Activated naive CD4-positive, alpha-beta T cell treated with anti-CD3 and anti-CD28 coated beads, Interleukin-2, amount 50 U/mL, for 72 hours (primary cell): ENCODE measurements at regions not wholly inside any gene's neighbourhood (a gene's known extent, or its start where the extent isn't known, plus 50 kb on each side); places are given as distances from the start of the nearest gene placed in this dataset.
"Not testable (repeated sequence)": the region's sequence is repeated elsewhere in the genome, so short reads cannot be mapped to it uniquely, and the experiment has no call there.

Experiments
- ATAC-seq, 2 donors: fragments of 150-1000 bp; cut with Tn5 transposase; 2 replicates each; pipeline ENCODE4 v1.10.0; 2021; ENCODE audit warnings: mild to moderate bottlenecking in 2 of 2, moderate library complexity in 2 of 2
- DNase-seq, 2 donors: peaks; one replicate each; pipeline ENCODE4 v3.0.0; 2021 to 2022; ENCODE audit warnings: low spot score in 2 of 2
- H3K27ac Mint-ChIP-seq, 2 donors: one replicate each; pipeline ENCODE4 v1.8.0; 2022; ENCODE audit warnings: mild to moderate bottlenecking in 2 of 2, mixed read lengths in 2 of 2
- H3K36me3 Mint-ChIP-seq, 2 donors: one replicate each; pipeline ENCODE4 v1.8.0; 2022; ENCODE audit warnings: mixed read lengths in 2 of 2
- H3K9me3 Mint-ChIP-seq, 2 donors: one replicate each; pipeline ENCODE4 v1.8.0; 2022; ENCODE audit warnings: mixed read lengths in 2 of 2

GRCh38 chr4:132062611-132063239 lies 1086.4 kb upstream of the PCDH10 start:
- ATAC-seq (no peak), DNase-seq (no peak)
- peaks cover 8 to 13% of the 10 kb centered on the region in 2 donors for H3K9me3 Mint-ChIP-seq
- no peak overlapping the region for H3K27ac Mint-ChIP-seq
- H3K36me3 Mint-ChIP-seq, result no peaks in the 10 kb centered on the region

DNA sequence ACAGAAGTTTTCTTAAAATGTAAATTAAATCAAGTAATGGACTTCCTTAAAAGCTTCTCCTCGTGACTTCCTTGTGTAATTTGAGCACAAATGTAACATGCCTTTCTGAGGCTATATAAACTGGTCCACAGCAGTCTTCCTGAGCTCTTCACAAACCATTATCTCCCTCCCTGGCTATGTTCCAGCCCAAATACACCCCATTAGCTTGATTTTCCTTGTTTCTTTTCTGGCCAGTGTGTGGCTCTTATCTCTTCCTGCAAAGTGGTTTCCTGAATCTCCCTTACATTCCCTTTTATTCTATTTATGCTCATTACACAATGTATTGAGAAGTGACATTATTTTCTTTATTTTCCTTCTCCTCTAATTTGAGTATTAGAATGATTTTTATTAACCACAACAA lies 1085.3 kb upstream of the PCDH10 start:
- no peak for ATAC-seq
- H3K36me3 Mint-ChIP-seq, result no peaks in the 10 kb centered on the region
- DNase-seq, result no peak
- H3K27ac Mint-ChIP-seq, result no peak overlapping the region
- H3K9me3 Mint-ChIP-seq, result peaks cover 5 to 9% of the 10 kb centered on the region in 2 donors

- Mint-ChIP-seq H3K36me3 (no peaks in the 10 kb centered on the region), H3K27ac (no peak overlapping the region), H3K9me3 (peaks cover 0 to 5% of the 10 kb centered on the region in 2 donors)
- DNase-seq (no peak), ATAC-seq (no peak)
Observed at GRCh38 chr4:132065940-132066495, 1083.1 kb upstream of the PCDH10 start.

DNA sequence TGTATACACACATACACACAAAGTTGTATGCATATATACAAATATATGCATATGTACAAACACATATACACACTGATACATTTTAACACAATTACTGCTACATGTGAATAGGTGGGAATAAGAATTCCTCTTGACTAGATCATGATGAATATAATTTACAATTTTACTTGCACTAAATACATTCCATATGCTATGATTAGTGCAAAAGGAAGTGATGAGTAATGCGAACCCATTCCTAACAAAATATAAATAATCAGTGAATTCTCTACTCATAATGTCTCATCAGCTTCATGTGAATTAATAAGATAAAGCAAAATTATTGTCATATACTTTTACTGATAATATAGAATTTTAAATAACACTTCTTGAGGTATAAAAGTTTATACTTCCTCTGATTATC lies 1077.3 kb upstream of the PCDH10 start:
- no peak for ATAC-seq
- no peaks in the 10 kb centered on the region for H3K36me3 Mint-ChIP-seq

DNA sequence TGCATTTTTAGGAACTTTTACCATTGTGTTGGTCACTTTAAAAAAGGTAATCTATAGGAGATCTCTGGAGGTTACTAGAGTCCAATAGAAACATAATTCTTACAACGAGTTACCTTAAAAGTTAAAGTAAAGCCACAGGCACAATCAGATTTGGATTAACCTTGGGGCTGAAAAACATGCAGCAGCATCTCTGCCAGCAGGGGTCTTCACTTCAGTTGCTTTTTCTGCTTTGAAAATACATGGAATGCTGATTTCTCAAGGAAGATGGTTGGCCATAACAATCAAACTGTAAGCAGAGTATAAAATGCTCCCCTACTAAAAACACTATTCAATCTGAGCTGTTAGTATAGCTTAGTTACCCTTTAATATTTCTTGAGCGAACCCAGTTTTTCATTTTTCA lies 1072.3 kb upstream of the PCDH10 start:
- ATAC-seq, result no peak
- no peaks in the 10 kb centered on the region for H3K36me3 Mint-ChIP-seq
- no peak overlapping the region for H3K27ac Mint-ChIP-seq

More for the DNA sequence above, 1077.3 kb upstream of the PCDH10 start:
- no peak overlapping the region for H3K27ac Mint-ChIP-seq
- no peak for DNase-seq
- no peaks in the 10 kb centered on the region for H3K9me3 Mint-ChIP-seq

GRCh38 chr4:132085105-132085504 lies 1064.0 kb upstream of the PCDH10 start:
- H3K36me3 Mint-ChIP-seq, result peaks cover 0 to 5% of the 10 kb centered on the region in 2 donors
- ATAC-seq (no peak), DNase-seq (no peak)
- H3K9me3 Mint-ChIP-seq, result peaks cover 15 to 20% of the 10 kb centered on the region in 2 donors
- no peak overlapping the region for H3K27ac Mint-ChIP-seq

More for the DNA sequence above, 1072.3 kb upstream of the PCDH10 start:
- DNase-seq, result no peak
- peaks cover 2 to 6% of the 10 kb centered on the region in 2 donors for H3K9me3 Mint-ChIP-seq

DNA sequence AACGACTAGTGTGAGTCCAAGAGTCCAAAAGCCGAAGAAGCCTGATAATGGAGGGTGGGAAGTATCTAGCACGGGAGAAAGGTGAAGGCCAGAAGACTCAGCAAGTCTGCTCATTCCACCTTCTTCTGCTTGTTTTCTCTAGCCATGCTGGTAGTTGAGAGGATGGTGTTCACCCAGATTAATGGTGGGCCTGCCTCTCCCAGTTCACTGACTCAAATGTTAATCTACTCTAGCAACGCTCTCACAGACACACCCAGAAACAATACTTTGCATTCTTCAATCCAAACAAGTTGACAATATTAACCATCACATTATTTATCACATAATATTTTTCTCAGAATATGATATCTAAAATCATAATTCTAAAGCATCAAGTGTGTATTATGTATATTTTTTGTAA lies 1055.1 kb upstream of the PCDH10 start:
- no peak overlapping the region for H3K27ac Mint-ChIP-seq
- peaks cover 0 to 6% of the 10 kb centered on the region in 2 donors for H3K9me3 Mint-ChIP-seq
- H3K36me3 Mint-ChIP-seq, result no peaks in the 10 kb centered on the region
- DNase-seq, result no peak
- no peak for ATAC-seq

DNA sequence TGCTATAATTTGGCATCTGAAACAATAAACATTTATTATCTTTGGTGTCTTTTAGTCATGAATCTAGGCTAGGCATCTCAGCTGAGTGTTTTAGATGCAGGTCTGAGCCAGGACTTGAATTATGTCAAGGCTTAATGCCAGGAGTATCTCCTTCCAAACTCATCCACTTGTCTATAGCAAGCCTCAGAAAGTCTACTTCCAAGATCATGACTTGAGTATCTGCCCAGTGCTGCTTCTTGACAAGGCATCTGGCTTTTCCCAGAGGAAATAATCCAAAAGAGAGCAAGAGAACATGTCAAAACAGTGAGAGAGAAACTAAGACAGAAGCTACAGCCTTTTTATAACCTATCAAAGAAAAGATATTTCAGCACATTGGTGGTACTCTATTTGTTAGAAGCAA lies 1052.1 kb upstream of the PCDH10 start:
- no peaks in the 10 kb centered on the region for H3K36me3 Mint-ChIP-seq
- H3K9me3 Mint-ChIP-seq, result peaks cover 0 to 15% of the 10 kb centered on the region in 2 donors
- no peak overlapping the region for H3K27ac Mint-ChIP-seq
- no peak for DNase-seq
- ATAC-seq, result no peak

GRCh38 chr4:132101526-132101925 lies 1047.6 kb upstream of the PCDH10 start:
- no peak for ATAC-seq

GRCh38 chr4:132108784-132109183 lies 1040.3 kb upstream of the PCDH10 start:
- DNase-seq, result no peak
- Mint-ChIP-seq H3K27ac (no peak overlapping the region), H3K36me3 (no peaks in the 10 kb centered on the region), H3K9me3 (peaks cover 0 to 4% of the 10 kb centered on the region in 2 donors)
- ATAC-seq, result no peak

More at GRCh38 chr4:132101526-132101925, 1047.6 kb upstream of the PCDH10 start:
- H3K36me3 Mint-ChIP-seq, result no peaks in the 10 kb centered on the region
- H3K27ac Mint-ChIP-seq, result no peak overlapping the region
- H3K9me3 Mint-ChIP-seq, result peaks cover 0 to 18% of the 10 kb centered on the region in 2 donors
- no peak for DNase-seq

- no peak overlapping the region for H3K27ac Mint-ChIP-seq
- ATAC-seq (no peak), DNase-seq (no peak)
- H3K9me3 Mint-ChIP-seq, result peaks cover 9 to 15% of the 10 kb centered on the region in 2 donors
- H3K36me3 Mint-ChIP-seq, result peaks cover 0 to 7% of the 10 kb centered on the region in 2 donors
Observed at GRCh38 chr4:132114885-132115284, 1034.2 kb upstream of the PCDH10 start.

GRCh38 chr4:132122741-132123140 lies 1026.4 kb upstream of the PCDH10 start:
- Mint-ChIP-seq H3K9me3 (peaks cover 34 to 36% of the 10 kb centered on the region in 2 donors), H3K36me3 (peaks cover 0 to 14% of the 10 kb centered on the region in 2 donors)
- ATAC-seq, H3K27ac Mint-ChIP-seq, DNase-seq: not testable (repeated sequence)

- ATAC-seq, result peak in 1 of 2 donors; percentile 41
- H3K27ac Mint-ChIP-seq, result no peak overlapping the region
- H3K9me3 Mint-ChIP-seq, result peaks cover 26 to 34% of the 10 kb centered on the region in 2 donors
- DNase-seq, result no peak
- H3K36me3 Mint-ChIP-seq, result peaks cover 0 to 6% of the 10 kb centered on the region in 2 donors
Observed at GRCh38 chr4:132123870-132124623, 1025.0 kb upstream of the PCDH10 start.

DNA sequence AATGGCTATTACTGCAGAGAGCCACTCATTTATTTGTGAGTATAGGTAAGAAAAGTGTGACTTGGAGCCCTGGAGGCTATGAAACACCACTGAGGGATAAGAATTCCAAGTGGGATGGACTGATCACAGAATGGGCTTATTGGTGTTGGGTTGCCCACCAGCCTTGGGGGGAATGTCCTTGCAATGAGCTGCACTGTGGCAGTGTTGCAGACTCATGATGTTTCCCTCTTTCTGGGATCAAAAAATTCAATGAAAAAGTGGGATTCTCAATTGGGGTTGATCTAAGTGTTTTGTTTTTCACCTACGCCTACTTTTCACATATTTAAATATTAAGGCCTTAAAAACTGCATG lies 1024.5 kb upstream of the PCDH10 start:
- peaks cover 21 to 30% of the 10 kb centered on the region in 2 donors for H3K9me3 Mint-ChIP-seq

GRCh38 chr4:132125131-132125530 lies 1024.0 kb upstream of the PCDH10 start:
- no peak for DNase-seq
- H3K27ac Mint-ChIP-seq, result no peak overlapping the region
- peaks cover 21 to 30% of the 10 kb centered on the region in 2 donors for H3K9me3 Mint-ChIP-seq
- no peak for ATAC-seq
- peaks cover 0 to 6% of the 10 kb centered on the region in 2 donors for H3K36me3 Mint-ChIP-seq

More for the DNA sequence above, 1024.5 kb upstream of the PCDH10 start:
- Mint-ChIP-seq H3K36me3 (peaks cover 0 to 6% of the 10 kb centered on the region in 2 donors), H3K27ac (no peak overlapping the region)
- DNase-seq (no peak), ATAC-seq (no peak)

- H3K9me3 Mint-ChIP-seq, result peaks cover 4 to 11% of the 10 kb centered on the region in 2 donors
- no peak for ATAC-seq
- H3K36me3 Mint-ChIP-seq, result no peaks in the 10 kb centered on the region
Observed at GRCh38 chr4:132132433-132132832, 1016.7 kb upstream of the PCDH10 start.

DNA sequence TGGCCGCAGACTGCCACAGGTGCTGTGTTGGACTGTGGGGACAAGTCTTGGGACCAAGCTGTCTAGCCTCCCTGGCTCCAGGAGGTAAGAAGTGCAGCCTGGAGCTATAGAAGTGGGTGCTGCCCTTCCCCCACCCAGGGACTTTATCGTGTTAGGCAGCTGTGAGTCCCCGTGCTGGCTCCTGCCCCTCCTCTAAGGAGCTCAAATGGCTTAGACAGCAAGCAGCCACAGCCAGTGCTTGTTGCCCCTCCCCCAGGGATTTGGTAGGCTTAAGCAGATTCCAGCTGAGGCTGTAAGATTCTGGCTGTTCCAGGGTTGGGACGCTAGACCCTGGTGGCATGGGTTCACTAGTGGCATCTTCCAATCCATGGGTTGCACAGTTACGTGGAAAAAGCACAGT lies 979.4 kb upstream of the PCDH10 start:
- ATAC-seq (no peak), DNase-seq (no peak)
- Mint-ChIP-seq H3K9me3 (peaks cover 26 to 42% of the 10 kb centered on the region in 2 donors), H3K36me3 (peaks cover 0 to 18% of the 10 kb centered on the region in 2 donors), H3K27ac (no peak overlapping the region)

More at GRCh38 chr4:132132433-132132832, 1016.7 kb upstream of the PCDH10 start:
- H3K27ac Mint-ChIP-seq, result no peak overlapping the region
- DNase-seq, result no peak
